Activated CD4-positive, alpha-beta memory T cell treated with anti-CD3 and anti-CD28 coated beads, Interleukin-2, amount 10 ng/mL, durations not matched to agents 7 days and 5 days (primary cell): ENCODE measurements at regions not wholly inside any gene's neighbourhood (a gene's known extent, or its start where the extent isn't known, plus 50 kb on each side); places are given as distances from the start of the nearest gene placed in this dataset.

Source experiments
- CTCF ChIA-PET: fragments of 350-600 bp; sonication (Branson Sonifier 250); formaldehyde crosslinking; loops from one replicate; lab custom pipeline; 2021; ENCODE audit warnings: antibody characterized with exemption, inconsistent platforms; lab: Charles Lee
- POLR2A ChIA-PET: fragments of 350-600 bp; sonication (Branson Sonifier 250); formaldehyde crosslinking; loops from one replicate; lab custom pipeline; 2021; ENCODE audit warnings: antibody characterized with exemption; lab: Charles Lee
- DNase-seq: peaks from one replicate; pipeline ENCODE4 v3.0.0-alpha.2; 2020
- H3K27ac Mint-ChIP-seq: one replicate; pipeline ENCODE4 v1.8.0; 2021; ENCODE audit warnings: mild to moderate bottlenecking, mixed read lengths
- H3K27me3 Mint-ChIP-seq: one replicate; pipeline ENCODE4 v1.8.0; 2021; ENCODE audit warnings: mixed read lengths
- H3K36me3 Mint-ChIP-seq: one replicate; pipeline ENCODE4 v1.8.0; 2021; ENCODE audit warnings: low read depth, mixed read lengths
- H3K4me1 Mint-ChIP-seq: one replicate; pipeline ENCODE4 v1.8.0; 2021; ENCODE audit warnings: mixed read lengths
- H3K4me3 Mint-ChIP-seq: one replicate; pipeline ENCODE4 v1.8.0; 2021; ENCODE audit warnings: mild to moderate bottlenecking, mixed read lengths
- H3K9me3 Mint-ChIP-seq: one replicate; pipeline ENCODE4 v1.8.0; 2021; ENCODE audit warnings: mixed read lengths

- H3K27me3 Mint-ChIP-seq, result no peaks in the 10 kb centered on the region
- H3K4me3 Mint-ChIP-seq, result no peak overlapping the region
Observed at GRCh38 chr11:106470230-106470629, 392.8 kb downstream of the AASDHPPT start.

GRCh38 chr11:106471276-106471675 is 393.8 kb downstream of the AASDHPPT start:
- Mint-ChIP-seq H3K4me3 (no peak overlapping the region), H3K27me3 (no peaks in the 10 kb centered on the region), H3K36me3 (no peaks in the 10 kb centered on the region), H3K9me3 (peaks cover 3% of the 10 kb centered on the region), H3K27ac (no peak overlapping the region), H3K4me1 (no peaks in the 10 kb centered on the region)
- no peak for DNase-seq
- ChIA-PET POLR2A (no interaction called here), CTCF (no interaction called here)

More at GRCh38 chr11:106470230-106470629, 392.8 kb downstream of the AASDHPPT start:
- CTCF ChIA-PET, result no interaction called here
- Mint-ChIP-seq H3K27ac (no peak overlapping the region), H3K36me3 (no peaks in the 10 kb centered on the region), H3K4me1 (no peaks in the 10 kb centered on the region), H3K9me3 (peaks cover 3% of the 10 kb centered on the region)
- no peak for DNase-seq
- POLR2A ChIA-PET, result no interaction called here

GRCh38 chr11:106473089-106473722 is 395.7 kb downstream of the AASDHPPT start:
- CTCF ChIA-PET, result no interaction called here
- no peak for DNase-seq
- POLR2A ChIA-PET, result no interaction called here
- Mint-ChIP-seq H3K4me3 (no peak overlapping the region), H3K4me1 (no peaks in the 10 kb centered on the region), H3K27ac (no peak overlapping the region), H3K9me3 (peaks cover 3% of the 10 kb centered on the region), H3K36me3 (no peaks in the 10 kb centered on the region), H3K27me3 (no peaks in the 10 kb centered on the region)

GRCh38 chr11:106474274-106474673 is 396.8 kb downstream of the AASDHPPT start:
- no peak overlapping the region for H3K27ac Mint-ChIP-seq
- no peaks in the 10 kb centered on the region for H3K4me1 Mint-ChIP-seq
- ChIA-PET POLR2A (no interaction called here), CTCF (no interaction called here)
- DNase-seq, result no peak
- peaks cover 3% of the 10 kb centered on the region for H3K9me3 Mint-ChIP-seq
- H3K27me3 Mint-ChIP-seq, result no peaks in the 10 kb centered on the region
- no peaks in the 10 kb centered on the region for H3K36me3 Mint-ChIP-seq
- H3K4me3 Mint-ChIP-seq, result no peak overlapping the region

GRCh38 chr11:106475181-106475580 is 397.7 kb downstream of the AASDHPPT start:
- H3K36me3 Mint-ChIP-seq, result no peaks in the 10 kb centered on the region
- H3K4me1 Mint-ChIP-seq, result no peaks in the 10 kb centered on the region
- H3K27me3 Mint-ChIP-seq, result no peaks in the 10 kb centered on the region
- peaks cover 3% of the 10 kb centered on the region for H3K9me3 Mint-ChIP-seq
- H3K4me3 Mint-ChIP-seq, result no peak overlapping the region
- no peak overlapping the region for H3K27ac Mint-ChIP-seq
- POLR2A ChIA-PET, result no interaction called here
- CTCF ChIA-PET, result no interaction called here
- DNase-seq, result no peak

GRCh38 chr11:106477776-106478175 is 400.3 kb downstream of the AASDHPPT start:
- H3K36me3 Mint-ChIP-seq, result no peaks in the 10 kb centered on the region
- H3K27ac Mint-ChIP-seq, result no peak overlapping the region
- peaks cover 3% of the 10 kb centered on the region for H3K9me3 Mint-ChIP-seq
- no peaks in the 10 kb centered on the region for H3K27me3 Mint-ChIP-seq
- no peak overlapping the region for H3K4me3 Mint-ChIP-seq
- ChIA-PET POLR2A (no interaction called here), CTCF (interaction anchor here (0.5 kb wide), 1 partner anchor 1753 kb away, joined by 3 read pairs; no protein-coding TSS in a partner anchor)
- no peaks in the 10 kb centered on the region for H3K4me1 Mint-ChIP-seq
- no peak for DNase-seq

- H3K4me1 Mint-ChIP-seq, result no peaks in the 10 kb centered on the region
- H3K27ac Mint-ChIP-seq, result no peak overlapping the region
- no peaks in the 10 kb centered on the region for H3K36me3 Mint-ChIP-seq
- no peak for DNase-seq
- ChIA-PET CTCF (no interaction called here), POLR2A (no interaction called here)
- H3K4me3 Mint-ChIP-seq, result no peak overlapping the region
- no peaks in the 10 kb centered on the region for H3K27me3 Mint-ChIP-seq
- peaks cover 2% of the 10 kb centered on the region for H3K9me3 Mint-ChIP-seq
Observed at GRCh38 chr11:106479646-106480045, 402.2 kb downstream of the AASDHPPT start.

GRCh38 chr11:106480581-106481190 is 403.2 kb downstream of the AASDHPPT start:
- Mint-ChIP-seq H3K4me3 (no peak overlapping the region), H3K4me1 (no peaks in the 10 kb centered on the region), H3K27ac (no peak overlapping the region), H3K36me3 (no peaks in the 10 kb centered on the region), H3K27me3 (no peaks in the 10 kb centered on the region), H3K9me3 (peaks cover 2% of the 10 kb centered on the region)
- ChIA-PET CTCF (no interaction called here), POLR2A (no interaction called here)
- no peak for DNase-seq

GRCh38 chr11:106482917-106483785 is 405.7 kb downstream of the AASDHPPT start:
- no peaks in the 10 kb centered on the region for H3K27me3 Mint-ChIP-seq
- CTCF ChIA-PET, result no interaction called here

GRCh38 chr11:106491751-106492150 is 414.3 kb downstream of the AASDHPPT start:
- no peaks in the 10 kb centered on the region for H3K9me3 Mint-ChIP-seq
- no peak overlapping the region for H3K27ac Mint-ChIP-seq
- ChIA-PET CTCF (no interaction called here), POLR2A (no interaction called here)
- DNase-seq, result no peak
- H3K4me3 Mint-ChIP-seq, result no peak overlapping the region
- no peaks in the 10 kb centered on the region for H3K36me3 Mint-ChIP-seq
- no peaks in the 10 kb centered on the region for H3K4me1 Mint-ChIP-seq
- H3K27me3 Mint-ChIP-seq, result no peaks in the 10 kb centered on the region

More at GRCh38 chr11:106482917-106483785, 405.7 kb downstream of the AASDHPPT start:
- Mint-ChIP-seq H3K4me3 (no peak overlapping the region), H3K4me1 (no peaks in the 10 kb centered on the region), H3K36me3 (no peaks in the 10 kb centered on the region), H3K9me3 (peaks cover 2% of the 10 kb centered on the region), H3K27ac (no peak overlapping the region)
- POLR2A ChIA-PET, result no interaction called here
- DNase-seq, result no peak

- POLR2A ChIA-PET, result no interaction called here
- Mint-ChIP-seq H3K27me3 (no peaks in the 10 kb centered on the region), H3K27ac (no peak overlapping the region), H3K4me3 (no peak overlapping the region), H3K36me3 (no peaks in the 10 kb centered on the region), H3K9me3 (no peaks in the 10 kb centered on the region), H3K4me1 (no peaks in the 10 kb centered on the region)
- CTCF ChIA-PET, result interaction anchor here (0.6 kb wide), 1 partner anchor 70 kb away, joined by 5 read pairs; no protein-coding TSS in a partner anchor
- no peak for DNase-seq
Observed at GRCh38 chr11:106493751-106494150, 416.3 kb downstream of the AASDHPPT start.

GRCh38 chr11:106495046-106495445 is 417.6 kb downstream of the AASDHPPT start:
- no peak overlapping the region for H3K4me3 Mint-ChIP-seq
- no peak overlapping the region for H3K27ac Mint-ChIP-seq
- no peaks in the 10 kb centered on the region for H3K27me3 Mint-ChIP-seq
- H3K4me1 Mint-ChIP-seq, result no peaks in the 10 kb centered on the region
- ChIA-PET CTCF (no interaction called here), POLR2A (no interaction called here)
- no peaks in the 10 kb centered on the region for H3K9me3 Mint-ChIP-seq
- DNase-seq, result no peak
- no peaks in the 10 kb centered on the region for H3K36me3 Mint-ChIP-seq

- CTCF ChIA-PET, result no interaction called here
- Mint-ChIP-seq H3K4me3 (no peak overlapping the region), H3K27me3 (no peaks in the 10 kb centered on the region), H3K4me1 (no peaks in the 10 kb centered on the region), H3K36me3 (no peaks in the 10 kb centered on the region), H3K9me3 (no peaks in the 10 kb centered on the region), H3K27ac (no peak overlapping the region)
- DNase-seq, result no peak
- POLR2A ChIA-PET, result no interaction called here
Observed at GRCh38 chr11:106496677-106497076, 419.2 kb downstream of the AASDHPPT start.
